MM.1S (cell line): ENCODE measurements at regions not wholly inside any gene's neighbourhood (a gene's known extent, or its start where the extent isn't known, plus 50 kb on each side); places are given as distances from the start of the nearest gene placed in this dataset.

Experiments
- EZH2 ChIP-seq: fragments of 300-600 bp; sonication (generic); optimal IDR thresholded peaks from 2 replicates; pipeline ENCODE3; 2017; ENCODE audit warnings: low read depth, mild to moderate bottlenecking, antibody characterized with exemption, low read length, mixed read lengths
- EZH2phosphoT487 ChIP-seq: fragments of 300-600 bp; sonication (generic); IDR thresholded peaks from 2 replicates; pipeline ENCODE4 v1.6.1; 2018; ENCODE audit warnings: antibody characterized with exemption, low read length
- TF ChIP-seq, protein P1 (sequence below): fragments of 300-600 bp; sonication (generic); IDR thresholded peaks from 2 replicates; pipeline ENCODE4 v1.5.1; 2016; ENCODE audit warnings: antibody characterized with exemption, low read length, mixed read lengths

DNA sequence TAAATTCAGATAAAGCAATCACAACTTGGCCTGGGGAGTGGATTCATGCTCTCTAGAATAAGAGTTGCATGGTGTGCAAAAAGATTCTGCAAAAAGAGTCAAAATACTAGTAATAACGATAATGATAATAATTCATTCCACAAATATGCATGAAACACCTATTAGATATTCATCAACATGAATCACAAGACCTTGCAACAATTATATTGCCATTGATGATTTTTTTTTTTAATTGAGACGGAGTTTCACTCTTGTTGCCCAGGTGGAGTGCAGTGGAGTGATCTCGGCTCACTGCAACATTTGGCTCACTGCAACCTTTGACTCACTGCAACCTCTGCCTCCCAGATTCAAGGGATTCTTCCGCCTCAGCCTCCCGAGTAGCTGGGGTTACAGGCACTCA, 109.2 kb upstream of the FLRT2 start:
- TF ChIP-seq, protein P1, sequence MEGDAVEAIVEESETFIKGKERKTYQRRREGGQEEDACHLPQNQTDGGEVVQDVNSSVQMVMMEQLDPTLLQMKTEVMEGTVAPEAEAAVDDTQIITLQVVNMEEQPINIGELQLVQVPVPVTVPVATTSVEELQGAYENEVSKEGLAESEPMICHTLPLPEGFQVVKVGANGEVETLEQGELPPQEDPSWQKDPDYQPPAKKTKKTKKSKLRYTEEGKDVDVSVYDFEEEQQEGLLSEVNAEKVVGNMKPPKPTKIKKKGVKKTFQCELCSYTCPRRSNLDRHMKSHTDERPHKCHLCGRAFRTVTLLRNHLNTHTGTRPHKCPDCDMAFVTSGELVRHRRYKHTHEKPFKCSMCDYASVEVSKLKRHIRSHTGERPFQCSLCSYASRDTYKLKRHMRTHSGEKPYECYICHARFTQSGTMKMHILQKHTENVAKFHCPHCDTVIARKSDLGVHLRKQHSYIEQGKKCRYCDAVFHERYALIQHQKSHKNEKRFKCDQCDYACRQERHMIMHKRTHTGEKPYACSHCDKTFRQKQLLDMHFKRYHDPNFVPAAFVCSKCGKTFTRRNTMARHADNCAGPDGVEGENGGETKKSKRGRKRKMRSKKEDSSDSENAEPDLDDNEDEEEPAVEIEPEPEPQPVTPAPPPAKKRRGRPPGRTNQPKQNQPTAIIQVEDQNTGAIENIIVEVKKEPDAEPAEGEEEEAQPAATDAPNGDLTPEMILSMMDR: no peak
- no peak for TF ChIP-seq EZH2phosphoT487
- TF ChIP-seq EZH2: no peak
